SH-SY5Y (cell line): ENCODE measurements at regions not wholly inside any gene's neighbourhood (a gene's known extent, or its start where the extent isn't known, plus 50 kb on each side); places are given as distances from the start of the nearest gene placed in this dataset.

Experiments used
- GATA2 ChIP-seq: IDR thresholded peaks from 2 replicates; pipeline ENCODE4 v1.6.1; 2011; ENCODE audit warnings: mild to moderate bottlenecking, low read depth, low read length
- GATA3 ChIP-seq: IDR thresholded peaks from 2 replicates; pipeline ENCODE4 v1.6.1; 2011; ENCODE audit warnings: low read depth, mild to moderate bottlenecking, low read length, moderate library complexity

DNA sequence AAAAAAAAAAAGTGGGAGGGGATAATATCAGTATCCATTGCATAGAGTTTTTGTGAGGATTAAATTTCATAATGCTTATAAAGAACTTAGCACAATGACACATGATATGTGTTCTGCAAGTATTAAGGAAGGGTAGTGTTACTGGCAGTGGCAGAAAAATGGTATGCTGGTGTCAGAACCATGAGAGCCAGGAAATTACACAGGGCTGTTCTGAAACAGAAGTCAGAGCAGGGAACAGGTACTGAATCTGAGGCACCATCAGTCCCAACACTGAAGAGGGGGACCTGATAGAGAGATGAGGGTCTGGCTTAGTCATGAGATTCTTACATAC lies 601.1 kb upstream of the GRIA3 start:
- TF ChIP-seq GATA3 (no peak), GATA2 (no peak)
